Retinal pigment epithelial cell (primary cell): ENCODE measurements at regions not wholly inside any gene's neighbourhood (a gene's known extent, or its start where the extent isn't known, plus 50 kb on each side); places are given as distances from the start of the nearest gene placed in this dataset.

Experiments
- DNase-seq: peaks from one replicate; pipeline ENCODE4 v3.0.0-alpha.2; 2010; ENCODE audit warnings: low read depth
- H3K4me3 ChIP-seq: 2 replicates; pipeline ENCODE4 v1.5.1; 2011; ENCODE audit warnings: mild to moderate bottlenecking, low read length, control low read depth, moderate library complexity
- CTCF ChIP-seq: conservative IDR thresholded peaks from 2 replicates; pipeline ENCODE4 v1.5.1; 2011; ENCODE audit warnings: low read depth, low read length, control low read depth, inconsistent platforms

GRCh38 chr20:60253471-60253870 lies 295.2 kb downstream of the CDH26 start:
- DNase-seq = no peak
- no peak for TF ChIP-seq CTCF
- no peak overlapping the region for H3K4me3 ChIP-seq

- peak; percentile 86 for DNase-seq
- TF ChIP-seq CTCF = no peak
- no peak overlapping the region for H3K4me3 ChIP-seq
These were observed 296.7 kb downstream of the CDH26 start for GRCh38 chr20:60254901-60255411.

GRCh38 chr20:60255415-60255814 lies 297.2 kb downstream of the CDH26 start:
- no peak overlapping the region for H3K4me3 ChIP-seq
- no peak for TF ChIP-seq CTCF
- no peak for DNase-seq

DNA sequence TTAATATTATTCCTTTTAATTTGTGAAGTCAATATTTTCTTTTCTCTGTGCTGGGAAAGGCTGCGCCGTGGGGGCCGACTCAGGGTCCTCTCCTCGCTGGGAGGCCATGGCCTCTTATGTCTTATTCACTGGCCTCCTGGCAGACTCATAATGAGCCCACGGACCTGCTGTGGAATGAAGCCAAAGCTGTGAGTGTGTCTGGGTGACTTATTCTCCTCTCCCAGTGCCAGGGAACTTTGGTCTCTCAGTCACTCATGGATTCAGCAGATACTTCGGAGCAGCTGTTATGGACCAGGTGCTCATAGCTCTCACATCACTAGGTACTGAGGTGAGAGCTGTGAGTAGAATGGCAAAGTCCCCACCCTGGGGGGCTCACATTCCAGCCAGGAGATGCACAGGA lies 297.6 kb downstream of the CDH26 start:
- no peak overlapping the region for H3K4me3 ChIP-seq
- no peak for TF ChIP-seq CTCF
- DNase-seq = no peak

DNA sequence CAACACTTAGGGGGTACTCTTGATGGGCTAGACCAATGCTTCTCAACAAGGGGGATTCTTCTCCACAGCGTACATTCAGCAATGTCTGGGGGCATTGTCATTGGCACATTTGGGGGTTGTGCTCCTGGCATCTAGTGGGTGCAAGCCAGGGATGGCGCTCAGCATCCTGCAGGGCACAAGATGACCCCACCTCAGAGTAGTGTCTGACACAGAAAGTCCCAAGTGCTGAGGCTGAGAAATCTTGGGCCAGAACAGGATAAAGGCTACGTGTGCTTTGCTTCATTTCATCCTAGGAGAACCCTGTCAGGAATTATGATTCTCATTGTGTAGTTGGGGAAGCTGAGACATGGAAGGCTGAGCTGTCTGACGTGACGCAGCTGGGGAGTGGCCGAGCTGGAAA lies 298.6 kb downstream of the CDH26 start:
- no peak for TF ChIP-seq CTCF
- H3K4me3 ChIP-seq = no peak overlapping the region
- no peak for DNase-seq

DNA sequence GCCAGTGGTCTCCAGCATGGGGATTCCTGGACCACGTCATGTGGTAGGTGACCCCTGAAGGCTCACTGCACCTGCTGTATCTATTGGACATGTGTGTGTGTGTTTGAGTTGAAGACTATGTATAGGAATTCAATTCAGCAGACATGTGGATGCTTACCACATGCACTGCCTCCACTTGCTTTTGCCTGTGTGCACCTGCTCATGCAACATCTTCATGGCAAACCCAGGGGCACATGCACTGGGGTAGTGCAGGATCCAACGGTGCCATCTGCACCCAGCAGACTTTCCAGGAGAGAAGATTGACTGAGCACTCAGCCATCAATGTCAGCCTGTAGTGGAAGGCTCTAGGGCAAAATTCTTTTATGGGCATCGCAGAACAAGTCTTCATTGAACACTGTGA lies 299.4 kb downstream of the CDH26 start:
- no peak for DNase-seq

More for the DNA sequence above, 299.4 kb downstream of the CDH26 start:
- H3K4me3 ChIP-seq = no peak overlapping the region
- no peak for TF ChIP-seq CTCF
